ENCODE measurements at regions not wholly inside any gene's neighbourhood (a gene's known extent, or its start where the extent isn't known, plus 50 kb on each side); places are given as distances from the start of the nearest gene placed in this dataset.

- H3K4me3 ChIP-seq (ENCODE audit: insufficient read depth, low read length, poor library complexity, severe bottlenecking), result no peak overlapping the region
- H3K9me3 ChIP-seq (ENCODE audit: insufficient read depth, low read length), result no peaks in the 10 kb centered on the region
- H3K79me2 ChIP-seq (ENCODE audit: insufficient read depth, low read length), result no peaks in the 10 kb centered on the region
- no peaks in the 10 kb centered on the region for H4K20me1 ChIP-seq (ENCODE audit: low read depth, low read length)
- no peaks in the 10 kb centered on the region for H3K36me3 ChIP-seq (ENCODE audit: low read length)
- H3K27ac ChIP-seq (ENCODE audit: low read depth, low read length), result no peak overlapping the region
- no peaks in the 10 kb centered on the region for H3F3A ChIP-seq (ENCODE audit: insufficient read depth)
- no peak overlapping the region for H3K9ac ChIP-seq (ENCODE audit: low read length)
- no peaks in the 10 kb centered on the region for H3K9me2 ChIP-seq (replicated peaks; ENCODE audit: insufficient read depth, low read length)
- no peak overlapping the region for H3K4me2 ChIP-seq (ENCODE audit: low read depth, low read length, poor library complexity, severe bottlenecking)
- TF ChIP-seq EZH2phosphoT487 (conservative IDR thresholded peaks at IDR 0.05; ENCODE audit: low read length), result no peak
- no peak for TF ChIP-seq CTCF (IDR thresholded peaks at IDR 0.05; ENCODE audit: insufficient read depth, low read length, poor library complexity, severe bottlenecking)
- no peaks in the 10 kb centered on the region for H3K27me3 ChIP-seq (ENCODE audit: low read length)
- no peak overlapping the region for H2AFZ ChIP-seq (ENCODE audit: low read depth, low read length, severe bottlenecking)
Measured at GRCh38 chr16:79998143-79998542, 397.6 kb upstream of the MAF start.

- Histone ChIP-seq H3K4me3 (ENCODE audit: insufficient read depth, low read length, poor library complexity, severe bottlenecking) (no peak overlapping the region), H3K79me2 (ENCODE audit: insufficient read depth, low read length) (no peaks in the 10 kb centered on the region), H2AFZ (ENCODE audit: low read depth, low read length, severe bottlenecking) (no peak overlapping the region), H4K20me1 (ENCODE audit: low read depth, low read length) (no peaks in the 10 kb centered on the region), H3K9me3 (ENCODE audit: insufficient read depth, low read length) (no peaks in the 10 kb centered on the region), H3K36me3 (ENCODE audit: low read length) (no peaks in the 10 kb centered on the region), H3K27me3 (ENCODE audit: low read length) (no peaks in the 10 kb centered on the region), H3F3A (ENCODE audit: insufficient read depth) (no peaks in the 10 kb centered on the region), H3K9me2 (replicated peaks; ENCODE audit: insufficient read depth, low read length) (no peaks in the 10 kb centered on the region), H3K9ac (ENCODE audit: low read length) (no peak overlapping the region), H3K27ac (ENCODE audit: low read depth, low read length) (no peak overlapping the region), H3K4me2 (ENCODE audit: low read depth, low read length, poor library complexity, severe bottlenecking) (no peak overlapping the region)
- TF ChIP-seq EZH2phosphoT487 (conservative IDR thresholded peaks at IDR 0.05; ENCODE audit: low read length) (no peak), CTCF (IDR thresholded peaks at IDR 0.05; ENCODE audit: insufficient read depth, low read length, poor library complexity, severe bottlenecking) (peak; percentile 26)
Measured at GRCh38 chr16:79997257-79997656, 396.7 kb upstream of the MAF start.

- Histone ChIP-seq H3K27ac (ENCODE audit: low read depth, low read length) (no peak overlapping the region), H3F3A (ENCODE audit: insufficient read depth) (no peaks in the 10 kb centered on the region), H3K27me3 (ENCODE audit: low read length) (no peaks in the 10 kb centered on the region), H2AFZ (ENCODE audit: low read depth, low read length, severe bottlenecking) (no peak overlapping the region), H3K79me2 (ENCODE audit: insufficient read depth, low read length) (no peaks in the 10 kb centered on the region), H3K9ac (ENCODE audit: low read length) (no peak overlapping the region), H3K4me2 (ENCODE audit: low read depth, low read length, poor library complexity, severe bottlenecking) (no peak overlapping the region), H3K9me3 (ENCODE audit: insufficient read depth, low read length) (no peaks in the 10 kb centered on the region), H4K20me1 (ENCODE audit: low read depth, low read length) (no peaks in the 10 kb centered on the region), H3K4me3 (ENCODE audit: insufficient read depth, low read length, poor library complexity, severe bottlenecking) (no peak overlapping the region), H3K9me2 (replicated peaks; ENCODE audit: insufficient read depth, low read length) (no peaks in the 10 kb centered on the region), H3K36me3 (ENCODE audit: low read length) (no peaks in the 10 kb centered on the region)
- TF ChIP-seq EZH2phosphoT487 (conservative IDR thresholded peaks at IDR 0.05; ENCODE audit: low read length) (no peak), CTCF (IDR thresholded peaks at IDR 0.05; ENCODE audit: insufficient read depth, low read length, poor library complexity, severe bottlenecking) (no peak)
Measured at GRCh38 chr16:79996321-79996720, 395.8 kb upstream of the MAF start.

All from SU-DHL-6 (cell line).